8988T (cell line): ENCODE measurements at regions not wholly inside any gene's neighbourhood (a gene's known extent, or its start where the extent isn't known, plus 50 kb on each side); places are given as distances from the start of the nearest gene placed in this dataset.

Experiments
- DNase-seq: peaks from one replicate; pipeline ENCODE4 v3.0.0; 2011

DNA sequence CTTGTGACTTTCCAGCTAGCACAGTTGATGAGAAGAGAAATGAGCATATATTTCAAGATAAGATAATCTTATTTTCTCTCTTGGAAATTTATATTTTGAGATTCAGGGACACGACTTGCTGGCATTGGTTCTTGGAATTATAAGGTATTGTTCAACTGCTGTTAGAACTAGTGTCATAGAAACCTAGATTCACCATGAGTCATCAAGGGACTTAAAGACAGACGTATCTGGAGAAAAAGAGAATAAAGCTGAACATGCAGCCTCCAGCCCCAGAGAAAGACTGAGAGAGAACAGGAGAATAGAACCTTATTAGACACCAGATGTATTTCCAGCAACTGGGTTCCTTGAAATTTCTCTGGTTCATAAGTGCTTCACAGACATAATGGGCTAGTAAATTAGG lies 194.4 kb upstream of the PPFIA2 start:
- DNase-seq, result no peak

DNA sequence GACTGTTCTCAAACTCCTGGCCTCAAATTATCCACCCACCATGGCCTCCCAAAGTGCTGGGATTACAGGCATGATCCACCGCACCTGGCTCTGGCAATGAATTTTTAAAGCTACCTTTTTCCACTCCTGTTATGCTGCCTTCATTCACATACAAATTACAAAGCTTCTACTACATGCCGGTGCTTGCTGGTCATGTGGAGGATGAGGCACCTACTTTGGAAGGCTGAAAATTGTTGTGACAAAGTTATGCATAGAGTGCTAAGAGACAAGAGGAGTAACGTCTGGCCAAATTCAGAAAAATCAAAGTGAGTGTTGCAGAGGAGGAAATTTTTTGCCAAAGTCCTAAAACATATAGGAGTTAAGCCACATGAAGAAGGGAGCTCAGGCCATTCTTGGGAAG lies 191.7 kb upstream of the PPFIA2 start:
- DNase-seq, result no peak

DNA sequence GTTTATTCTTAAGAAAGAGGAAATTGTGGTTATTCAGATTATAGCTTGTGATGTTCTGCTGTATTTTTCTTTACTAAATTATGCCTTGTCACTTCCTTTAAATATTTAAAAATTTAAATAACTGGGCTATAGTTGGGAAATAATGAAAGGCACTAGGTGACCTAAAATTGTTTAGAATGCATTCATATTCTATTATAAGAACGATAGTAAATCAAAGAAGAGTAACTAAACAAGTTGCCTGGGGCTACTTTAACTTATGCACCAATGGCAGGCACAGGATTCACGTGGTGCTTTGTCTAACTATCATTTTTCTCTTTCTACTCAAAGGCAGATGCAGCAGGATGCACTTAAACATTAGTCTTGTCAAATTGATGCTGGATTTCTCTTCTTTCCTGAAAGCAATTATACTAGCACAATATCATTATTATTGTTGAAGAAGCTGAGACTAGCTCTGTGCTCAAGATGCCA lies 190.7 kb upstream of the PPFIA2 start:
- DNase-seq, result no peak

DNA sequence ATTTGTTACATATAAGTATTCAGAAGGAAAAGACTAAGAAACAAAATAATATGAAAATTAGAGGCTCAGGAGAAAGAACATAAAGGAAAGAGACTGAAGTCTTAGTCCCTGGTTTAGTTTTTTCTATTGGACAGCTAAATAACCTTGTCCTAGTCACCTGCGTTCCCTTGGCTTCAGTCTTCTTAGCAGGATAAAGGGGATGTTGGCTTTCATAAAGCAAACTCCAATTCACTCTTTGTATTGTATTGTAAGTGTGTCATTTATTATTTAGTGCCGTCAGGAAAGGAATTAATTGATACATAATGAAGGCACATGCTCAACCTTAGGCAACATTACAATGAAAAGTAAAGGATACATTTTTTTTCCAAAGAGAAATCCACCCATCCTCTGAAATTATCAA lies 190.3 kb upstream of the PPFIA2 start:
- no peak for DNase-seq

DNA sequence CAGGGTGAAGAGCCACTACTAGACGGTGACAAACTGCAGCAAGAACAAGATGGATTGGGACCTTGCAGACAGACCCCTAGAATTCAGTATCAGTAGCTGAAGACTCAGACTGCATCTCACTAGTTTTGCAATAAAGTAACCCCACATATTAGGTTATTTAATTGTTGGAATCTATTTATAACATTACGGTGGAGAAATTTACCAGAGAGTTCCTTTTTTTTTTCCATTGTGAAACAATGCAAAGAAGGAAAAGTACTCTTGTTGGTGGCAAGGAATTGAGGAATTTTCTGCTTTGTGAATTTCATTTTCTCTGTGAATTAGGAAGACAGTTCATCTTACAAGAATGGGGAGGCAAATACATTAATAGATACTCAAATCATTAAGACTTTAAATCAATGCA lies 185.7 kb upstream of the PPFIA2 start:
- no peak for DNase-seq

DNA sequence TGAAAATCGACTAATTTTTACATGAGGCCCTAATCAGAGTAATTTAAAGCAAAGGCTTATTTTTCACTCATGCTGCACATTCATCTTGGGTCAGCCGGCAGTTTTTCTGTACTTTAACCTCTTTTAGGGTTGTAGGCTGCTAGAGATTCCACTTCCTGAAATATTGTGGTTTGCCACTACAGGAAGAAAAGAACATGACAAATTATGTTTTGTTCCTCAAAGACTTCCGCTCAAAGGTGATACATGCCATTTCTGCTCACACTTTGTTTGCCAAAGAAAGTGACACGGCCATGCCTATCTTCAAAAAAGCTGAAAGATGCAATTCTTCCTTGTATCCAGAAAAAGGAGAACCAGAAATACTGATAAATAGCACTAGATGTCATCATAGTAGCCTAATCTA lies 183.4 kb upstream of the PPFIA2 start:
- no peak for DNase-seq

DNA sequence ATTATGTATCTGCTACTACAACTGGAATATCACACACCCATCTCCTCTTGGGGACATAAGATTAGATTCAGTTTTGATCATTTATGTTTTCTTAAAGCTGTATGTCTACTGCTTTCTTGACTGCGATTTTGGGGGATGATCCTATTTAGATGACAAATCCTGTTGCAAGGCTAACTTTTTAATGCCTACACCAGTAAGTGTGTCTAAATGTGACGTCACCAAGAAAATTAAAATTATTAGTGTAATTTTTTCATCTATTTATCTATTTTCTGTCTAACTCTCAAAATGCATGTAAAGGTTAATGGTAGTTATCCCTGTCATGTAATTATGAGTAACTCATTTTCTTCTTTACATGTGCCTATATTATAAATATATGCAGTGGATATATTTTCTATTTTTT lies 170.9 kb upstream of the PPFIA2 start:
- no peak for DNase-seq

DNA sequence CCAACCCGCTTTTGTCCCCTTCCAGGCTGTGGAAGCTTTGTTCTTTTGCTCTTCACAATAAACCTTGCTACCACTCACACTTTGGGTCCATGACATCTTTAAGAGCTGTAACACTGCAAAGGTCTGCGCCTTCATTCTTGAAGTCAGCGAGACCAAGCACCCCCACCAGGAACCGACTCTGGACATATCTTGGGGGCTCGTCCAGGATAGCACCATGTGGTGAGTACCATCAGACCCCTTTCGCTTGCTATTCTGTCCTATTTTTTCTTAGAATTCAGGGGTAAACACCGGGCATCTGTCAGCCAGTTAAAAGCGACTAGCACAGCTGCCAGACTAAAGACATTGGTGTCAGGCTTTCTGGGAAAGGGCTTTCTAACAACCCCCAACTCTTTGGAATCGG lies 137.6 kb upstream of the PPFIA2 start:
- no peak for DNase-seq

DNA sequence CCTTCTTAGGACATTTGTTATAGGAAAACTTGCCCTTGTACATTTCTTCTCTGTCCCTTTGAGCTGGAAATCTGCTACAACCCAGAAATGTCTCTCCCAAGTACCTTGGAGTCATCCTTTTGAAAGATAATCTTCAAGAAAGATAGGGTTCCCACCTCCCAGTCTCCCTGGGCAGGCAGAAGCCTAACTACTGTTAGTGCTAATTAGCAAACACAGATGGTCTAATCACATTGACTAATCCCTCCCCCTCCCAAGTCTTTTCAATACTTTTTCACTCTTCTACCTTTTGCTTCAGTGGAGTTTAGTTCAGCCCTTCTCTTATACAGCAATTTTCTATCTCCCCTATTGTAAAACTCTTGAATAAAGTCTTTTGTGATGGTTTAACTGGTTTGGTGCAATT lies 129.8 kb upstream of the PPFIA2 start:
- DNase-seq, result no peak

DNA sequence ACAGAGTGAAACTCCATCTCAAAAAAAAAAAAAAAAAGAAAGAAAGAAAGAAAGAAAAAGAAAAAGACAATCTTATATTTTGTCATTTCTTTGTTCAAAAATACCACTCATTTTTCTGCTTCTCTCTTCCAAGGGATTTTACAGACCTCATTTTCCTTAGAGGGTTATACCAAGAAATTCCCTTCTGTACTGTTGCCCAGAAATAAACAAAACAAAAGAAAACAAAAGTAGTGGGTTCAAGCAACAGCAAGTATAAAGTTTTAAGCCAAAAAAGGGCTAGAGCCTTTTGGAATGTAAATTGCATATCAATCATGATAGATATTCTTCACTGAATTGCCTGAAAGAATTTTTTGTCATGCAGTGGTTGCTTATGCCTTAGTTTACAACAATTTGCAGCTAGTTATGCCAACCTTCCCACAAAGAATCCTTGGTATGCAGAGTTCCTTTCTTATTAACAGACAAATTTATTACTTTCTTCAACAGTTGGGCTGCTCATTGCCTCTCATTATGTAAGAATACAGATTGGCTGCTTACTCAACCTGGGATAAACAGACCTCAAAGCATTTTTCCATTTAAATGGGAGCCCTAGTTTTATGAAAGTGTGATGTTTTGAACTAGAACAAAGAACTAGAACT lies 129.1 kb upstream of the PPFIA2 start:
- no peak for DNase-seq

DNA sequence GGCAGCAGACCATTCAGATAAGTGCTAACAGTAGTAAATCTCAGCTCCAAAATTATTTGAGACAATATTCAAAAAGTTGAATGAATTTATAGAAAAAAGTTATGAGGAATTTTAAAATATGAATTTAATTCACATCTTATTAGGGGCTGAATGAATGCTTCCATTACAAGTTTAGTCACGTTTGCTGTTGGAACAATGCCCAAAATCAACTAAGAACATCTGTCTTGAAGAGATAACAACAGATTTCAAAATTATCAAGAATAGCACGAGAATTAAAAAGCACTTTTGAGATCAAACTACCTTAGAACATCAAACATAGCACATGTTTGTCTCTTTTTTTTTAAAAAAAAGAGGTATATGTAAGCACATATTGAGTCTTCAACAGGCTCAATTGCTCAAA lies 115.4 kb upstream of the PPFIA2 start:
- no peak for DNase-seq

DNA sequence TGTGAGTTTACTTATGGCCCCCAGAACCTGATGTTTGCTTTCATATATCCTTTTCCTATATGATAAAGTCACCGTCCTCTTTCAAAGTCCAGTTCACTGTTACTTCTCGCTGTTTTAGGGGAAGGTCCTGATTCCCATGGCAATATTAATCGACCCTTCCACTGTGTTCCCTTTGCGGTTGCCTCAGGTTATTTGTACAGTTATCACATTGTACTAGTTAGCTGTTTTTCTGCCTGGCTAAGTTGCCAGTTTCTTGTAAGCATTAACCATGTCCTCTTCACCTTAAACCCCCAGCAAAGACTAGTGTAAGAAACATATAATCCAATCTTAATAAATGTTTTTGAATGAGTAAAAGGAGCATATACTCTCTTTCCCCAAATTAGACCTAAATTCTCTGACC lies 115.0 kb upstream of the PPFIA2 start:
- DNase-seq, result no peak

DNA sequence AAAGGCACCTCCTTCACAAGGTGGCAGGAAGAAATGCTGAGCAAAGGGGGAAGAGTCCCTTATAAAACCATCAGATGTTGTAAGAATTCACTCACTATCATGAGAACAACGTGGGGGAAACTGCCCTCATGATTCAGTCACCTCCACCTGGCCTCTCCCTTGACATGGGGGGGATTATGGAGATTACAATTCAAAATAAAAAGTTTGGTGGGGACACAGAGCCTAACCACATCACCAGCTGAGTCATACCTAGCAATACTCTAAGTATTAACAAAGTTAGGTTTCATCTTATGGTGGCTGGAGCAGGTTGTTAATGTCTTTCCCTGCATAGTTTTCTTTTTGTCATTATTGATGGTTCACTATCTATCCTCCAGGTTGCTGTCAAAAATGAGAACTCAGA lies 113.2 kb upstream of the PPFIA2 start:
- no peak for DNase-seq

DNA sequence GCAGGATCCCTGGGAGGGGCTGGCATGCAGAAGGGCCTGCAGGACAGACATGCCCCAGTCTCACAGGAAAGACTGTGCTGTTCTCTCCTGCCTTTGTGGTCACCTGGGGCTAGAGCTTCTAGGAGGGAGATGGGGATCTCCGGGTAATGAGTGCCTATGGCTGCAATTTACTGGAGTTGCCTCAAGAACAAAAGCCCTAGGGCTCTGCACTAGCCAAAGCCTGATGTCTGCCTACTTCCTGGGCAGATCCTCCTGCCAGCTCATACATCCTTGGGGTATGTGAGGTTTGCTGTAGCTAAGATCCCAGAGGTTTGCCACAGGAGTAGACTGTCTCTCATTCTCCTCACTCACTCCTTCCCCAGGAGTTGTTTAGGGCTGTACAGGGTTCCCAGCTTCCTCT lies 106.9 kb upstream of the PPFIA2 start:
- DNase-seq, result no peak

DNA sequence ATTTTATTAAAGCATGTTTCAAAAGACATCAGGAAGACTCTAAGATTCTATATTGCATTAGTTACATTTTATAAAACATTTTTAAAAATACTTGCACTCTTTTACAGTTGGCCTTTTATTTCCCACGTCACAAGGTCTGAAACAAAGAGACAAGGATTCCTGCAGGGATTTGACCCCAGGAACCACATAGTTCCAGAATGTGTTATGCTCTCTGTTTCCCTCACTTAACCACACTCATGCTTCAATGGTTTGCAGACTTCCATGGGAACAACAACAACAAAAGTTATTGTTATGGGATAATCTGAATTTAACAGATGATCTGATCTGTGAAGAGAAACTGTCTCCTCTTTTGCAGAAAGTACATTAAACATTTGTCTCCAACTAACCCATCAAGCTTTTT lies 104.3 kb upstream of the PPFIA2 start:
- DNase-seq, result no peak

DNA sequence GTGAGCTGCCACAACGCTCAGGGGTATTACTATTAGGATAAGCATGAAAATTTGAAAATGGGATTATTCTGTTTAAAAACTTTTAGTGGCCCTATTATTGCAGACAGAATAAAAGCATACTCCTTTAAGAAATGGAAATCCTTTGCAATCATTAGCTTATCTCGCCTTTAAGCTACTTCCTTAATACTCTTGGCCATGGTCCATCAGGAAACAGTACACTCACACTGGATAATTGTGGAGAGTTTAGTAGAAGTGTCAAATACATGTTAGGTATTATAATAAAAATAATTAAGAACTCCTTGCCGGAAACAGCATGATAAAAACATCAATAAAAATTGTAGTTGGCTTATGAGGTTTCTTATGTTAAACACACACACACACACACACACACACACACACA lies 100.4 kb upstream of the PPFIA2 start:
- no peak for DNase-seq

DNA sequence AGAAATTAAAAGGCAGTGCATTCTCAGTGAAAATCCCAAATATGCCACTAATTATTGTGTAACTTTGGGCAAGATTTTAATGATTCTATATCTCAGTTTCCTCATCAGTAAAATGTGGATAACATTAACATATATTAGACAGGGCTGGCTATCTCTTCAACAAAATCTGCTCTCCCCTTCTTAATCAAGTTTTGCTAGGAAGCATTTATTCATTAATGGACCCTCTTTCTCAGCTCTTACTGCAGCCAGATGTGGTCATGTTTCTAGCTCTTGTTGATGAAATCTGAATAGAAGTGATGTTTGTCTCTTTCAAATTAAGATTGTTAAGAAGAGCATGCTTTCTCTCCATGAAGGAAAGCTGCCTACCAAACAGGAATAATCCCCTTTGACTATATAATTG lies 84.4 kb upstream of the PPFIA2 start:
- DNase-seq, result no peak

DNA sequence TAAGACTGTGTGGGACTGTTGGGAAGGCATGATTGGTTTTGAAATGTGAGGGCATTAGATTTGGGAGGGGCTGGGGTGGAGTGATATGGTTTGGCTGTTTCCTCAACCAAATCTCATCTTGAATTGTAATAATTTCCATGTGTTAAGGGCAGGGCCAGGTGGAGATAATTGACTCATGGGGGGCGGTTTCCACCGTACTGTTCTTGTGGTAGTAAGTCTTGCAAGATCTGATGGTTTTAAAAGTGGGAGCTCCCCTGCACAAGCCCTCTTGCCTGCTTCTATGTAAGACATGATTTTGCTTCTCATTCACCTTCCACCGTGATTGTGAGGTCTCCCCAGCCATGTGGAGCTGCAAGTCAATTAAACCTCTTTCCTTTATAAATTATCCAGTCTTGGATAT lies 76.6 kb upstream of the PPFIA2 start:
- no peak for DNase-seq

DNA sequence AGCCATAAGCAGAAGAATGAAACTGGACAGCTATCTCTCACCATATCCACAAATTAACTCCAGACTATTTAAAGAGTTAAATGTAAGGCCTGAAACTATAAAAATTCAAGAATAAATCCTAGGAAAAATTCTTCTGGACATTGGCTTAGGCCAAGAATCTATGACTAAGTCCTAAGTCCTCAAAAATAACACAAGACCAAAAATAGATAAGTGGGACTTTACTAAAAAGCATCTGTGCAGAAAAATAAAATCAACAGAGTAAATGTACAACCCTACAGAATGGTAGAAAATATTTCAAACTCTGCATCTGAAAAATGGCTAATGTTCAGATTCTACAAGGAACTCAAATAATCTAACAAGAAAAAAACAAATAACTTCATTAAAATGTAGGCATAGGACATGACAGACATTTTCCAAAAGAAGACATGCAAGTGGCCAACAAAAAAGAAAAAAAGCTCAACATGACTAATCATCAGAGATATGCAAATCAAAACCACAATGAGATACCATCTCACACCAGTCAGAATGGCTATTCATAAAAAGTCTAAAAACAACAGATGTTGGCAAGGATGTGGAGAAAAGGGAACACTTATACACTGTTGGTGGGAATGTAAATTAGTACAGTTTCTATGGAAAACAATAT lies 61.0 kb upstream of the PPFIA2 start:
- no peak for DNase-seq

DNA sequence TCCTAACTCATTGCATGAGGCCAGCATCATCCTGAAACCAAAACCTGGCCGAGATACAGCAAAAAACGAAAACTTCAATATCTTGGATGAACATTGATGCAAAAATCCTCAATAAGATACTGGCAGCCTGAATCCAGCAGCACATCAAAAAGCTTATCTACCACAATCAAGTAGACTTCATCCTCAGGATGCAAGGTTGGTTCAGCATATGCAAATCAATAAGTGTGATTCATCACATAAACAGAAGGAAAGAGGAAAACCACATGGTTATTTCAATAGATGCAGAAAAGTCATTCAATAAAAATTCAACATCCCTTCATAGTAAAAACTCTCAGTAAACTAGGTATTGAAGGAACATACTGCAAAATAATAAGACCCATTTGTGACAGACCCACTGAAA lies 56.5 kb upstream of the PPFIA2 start:
- DNase-seq, result no peak

DNA sequence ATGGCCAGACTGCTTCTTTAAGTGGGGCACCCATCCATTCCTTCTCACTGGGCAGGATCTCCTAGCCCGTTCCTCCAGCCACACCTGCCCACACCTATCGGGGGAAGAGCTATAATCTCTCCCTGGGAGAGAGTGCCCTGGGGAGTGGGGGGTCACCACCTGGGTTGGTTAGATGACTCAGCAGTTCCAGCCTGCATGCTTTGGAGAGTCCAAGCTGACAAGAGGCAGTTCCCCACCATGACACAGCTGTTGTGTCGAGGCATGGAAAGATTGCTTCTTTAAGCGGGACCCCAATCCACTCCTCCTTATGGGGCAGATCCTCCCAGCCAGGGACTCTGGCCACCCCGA lies 52.6 kb upstream of the PPFIA2 start:
- DNase-seq, result no peak

DNA sequence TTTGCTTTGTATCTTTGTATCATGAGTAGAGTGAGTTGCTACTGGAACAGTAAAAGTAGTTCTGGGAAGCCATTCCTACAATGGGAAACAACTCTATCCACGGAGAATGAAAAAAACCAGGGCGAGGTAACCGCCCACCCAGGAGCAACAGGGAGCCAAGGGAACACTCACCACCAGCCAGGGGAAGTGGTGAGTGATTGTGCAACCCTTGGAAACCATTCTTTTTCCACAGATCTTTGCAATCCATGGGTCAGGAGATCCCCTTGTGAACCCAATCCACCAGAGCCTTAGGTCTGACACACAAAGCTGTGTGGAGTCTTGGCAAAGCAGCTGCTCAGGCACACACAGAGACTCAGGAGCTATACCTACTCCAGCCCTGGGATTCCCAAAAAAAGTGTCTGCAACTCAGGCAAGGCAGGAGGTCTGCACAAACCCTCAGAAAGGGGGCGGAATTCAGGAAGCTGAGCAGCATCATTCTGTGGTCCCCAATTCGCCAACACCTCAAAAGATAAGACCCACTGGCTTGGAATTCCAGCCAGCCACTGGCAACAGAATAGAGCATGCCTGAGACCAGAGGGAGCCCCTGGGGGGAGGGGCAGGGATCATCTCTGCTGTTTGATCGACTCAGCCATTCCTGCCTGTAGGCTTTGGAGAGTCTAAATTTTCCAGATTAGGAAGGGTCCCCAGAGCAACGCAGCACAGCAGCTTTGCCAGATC lies 52.1 kb upstream of the PPFIA2 start:
- DNase-seq, result no peak

DNA sequence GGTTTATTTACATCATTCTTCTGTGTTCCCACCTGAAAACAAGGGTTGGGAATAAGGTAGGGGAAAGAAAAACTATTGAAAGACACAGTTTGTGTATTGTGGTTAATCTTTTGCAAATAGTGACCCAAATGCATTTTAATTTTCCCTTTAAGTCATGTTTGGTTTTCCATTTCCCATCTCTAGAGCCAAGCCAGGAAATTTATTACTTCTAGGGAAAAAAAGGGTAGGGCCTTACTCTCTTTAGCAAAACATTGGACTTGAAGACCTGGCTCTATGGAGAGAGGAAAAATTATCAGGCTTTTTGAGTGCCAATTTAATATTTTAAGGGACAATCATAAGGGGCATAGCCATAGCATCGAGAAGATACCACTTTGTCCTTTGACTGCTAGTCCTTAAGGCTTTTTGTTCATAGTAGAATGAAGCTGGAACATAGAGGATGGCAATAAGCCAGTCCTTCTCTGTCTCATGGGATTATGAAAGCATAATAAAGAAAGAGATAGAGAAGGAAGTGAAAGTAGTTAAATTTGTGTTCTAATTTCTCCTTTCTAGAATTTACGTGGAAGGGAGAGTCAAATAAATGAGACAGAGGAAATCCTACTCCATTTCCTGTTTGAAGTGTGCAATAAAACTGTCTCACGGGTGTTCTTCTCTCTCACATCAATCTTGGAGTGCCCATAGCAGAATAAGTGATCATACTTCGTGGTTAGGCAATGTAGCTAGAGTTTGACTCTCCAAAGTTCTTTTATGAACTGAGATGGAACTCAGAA lies 50.9 kb upstream of the PPFIA2 start:
- no peak for DNase-seq
